Hematopoietic multipotent progenitor cell (in vitro differentiated cells): ENCODE measurements at regions not wholly inside any gene's neighbourhood (a gene's known extent, or its start where the extent isn't known, plus 50 kb on each side); places are given as distances from the start of the nearest gene placed in this dataset.
A peak's percentile ranks its signal among the peaks of the same experiment; 100 is the strongest.

Experiments used
- DNase-seq, 3 donors: peaks; one replicate each; pipeline ENCODE4 v3.0.0-alpha.2; 2011 to 2015; ENCODE audit warnings: low read depth in 2 of 3, low spot score in 2 of 3

GRCh38 chr9:78781681-78782080 is 484.8 kb downstream of the PSAT1 start:
- DNase-seq: no peak

GRCh38 chr9:78782234-78782633 is 485.3 kb downstream of the PSAT1 start:
- DNase-seq: no peak

GRCh38 chr9:78782858-78783257 is 485.9 kb downstream of the PSAT1 start:
- DNase-seq: no peak

- DNase-seq: peak in 1 of 3 donors; percentile 2
Observed at GRCh38 chr9:78783743-78784142, 486.8 kb downstream of the PSAT1 start.

GRCh38 chr9:78786794-78787193 is 489.9 kb downstream of the PSAT1 start:
- DNase-seq: no peak

GRCh38 chr9:78788101-78788500 is 491.2 kb downstream of the PSAT1 start:
- DNase-seq: no peak

- DNase-seq: no peak
Observed at GRCh38 chr9:78791779-78792178, 494.9 kb downstream of the PSAT1 start.

- no peak for DNase-seq
Observed at GRCh38 chr9:78792745-78793144, 495.8 kb downstream of the PSAT1 start.

- no peak for DNase-seq
Observed at GRCh38 chr9:78805771-78806170, 508.8 kb downstream of the PSAT1 start.

- no peak for DNase-seq
Observed at GRCh38 chr9:78806492-78807160, 509.7 kb downstream of the PSAT1 start.

- no peak for DNase-seq
Observed at GRCh38 chr9:78807286-78807685, 510.4 kb downstream of the PSAT1 start.

GRCh38 chr9:78808048-78808447 is 511.1 kb downstream of the PSAT1 start:
- no peak for DNase-seq

- DNase-seq: no peak
Observed at GRCh38 chr9:78811622-78812276, 514.8 kb downstream of the PSAT1 start.

GRCh38 chr9:78812665-78813064 is 515.7 kb downstream of the PSAT1 start:
- no peak for DNase-seq

GRCh38 chr9:78813602-78814180 is 516.8 kb downstream of the PSAT1 start:
- no peak for DNase-seq

GRCh38 chr9:78821126-78821822 is 524.3 kb downstream of the PSAT1 start:
- DNase-seq: peak in 2 of 3 donors; percentile 15 to 40

- no peak for DNase-seq
Observed at GRCh38 chr9:78826527-78826926, 529.6 kb downstream of the PSAT1 start.

- DNase-seq: no peak
Observed at GRCh38 chr9:78828521-78828920, 531.6 kb downstream of the PSAT1 start.

GRCh38 chr9:78830301-78830700 is 533.4 kb downstream of the PSAT1 start:
- DNase-seq: no peak

- DNase-seq: no peak
Observed at GRCh38 chr9:78831726-78832125, 534.8 kb downstream of the PSAT1 start.

- DNase-seq: no peak
Observed at GRCh38 chr9:78835928-78836450, 539.1 kb downstream of the PSAT1 start.
